HG03066 (cell line): ENCODE measurements at regions not wholly inside any gene's neighbourhood (a gene's known extent, or its start where the extent isn't known, plus 50 kb on each side); places are given as distances from the start of the nearest gene placed in this dataset.
"Not testable (repeated sequence)": the region's sequence is repeated elsewhere in the genome, so short reads cannot be mapped to it uniquely, and the experiment has no call there.

Experiments
- ATAC-seq: cut with Tn5 transposase; IDR thresholded peaks from one replicate; pipeline ENCODE4 v1.9.1; 2021; ENCODE audit warnings: low read depth; ENCODE audit not compliant: unreplicated experiment

DNA sequence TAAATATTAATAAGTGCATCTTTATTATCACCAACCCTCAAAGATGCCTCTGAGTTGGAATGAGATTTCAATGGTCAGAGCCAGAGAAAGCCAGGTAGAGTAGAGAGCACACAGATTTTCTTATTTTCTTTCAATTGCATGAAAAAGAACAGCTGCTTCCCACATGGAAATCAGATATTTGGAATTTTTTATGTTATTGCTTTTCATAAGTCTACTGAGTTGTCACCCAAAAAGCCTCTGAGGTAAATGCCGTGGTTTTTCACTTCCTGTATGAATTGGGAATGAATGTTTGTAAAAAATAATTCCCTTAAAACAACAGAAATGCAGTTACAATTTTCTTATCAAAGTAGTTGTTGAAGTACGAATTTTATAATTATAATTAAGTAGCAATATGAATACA lies 563.1 kb downstream of the RFPL4B start:
- no peak for ATAC-seq

DNA sequence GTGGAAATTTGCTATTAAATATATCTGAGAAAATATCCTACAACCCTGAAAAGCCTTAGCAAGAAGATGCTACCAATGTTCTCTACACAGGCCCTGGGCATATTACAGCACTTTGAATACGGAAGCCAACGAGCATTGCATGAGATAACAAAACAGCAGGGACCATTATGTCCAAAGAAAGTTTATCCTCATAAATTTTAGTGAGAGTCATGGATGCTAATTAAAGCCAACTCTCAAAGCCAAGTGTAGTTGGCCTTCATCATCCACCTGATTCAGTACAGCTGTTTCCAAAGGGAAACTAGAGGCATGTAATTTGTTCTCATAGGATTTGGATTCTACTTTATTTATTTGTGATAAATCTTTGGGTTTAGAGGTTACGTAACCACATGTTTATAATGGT lies 564.8 kb downstream of the RFPL4B start:
- no peak for ATAC-seq

DNA sequence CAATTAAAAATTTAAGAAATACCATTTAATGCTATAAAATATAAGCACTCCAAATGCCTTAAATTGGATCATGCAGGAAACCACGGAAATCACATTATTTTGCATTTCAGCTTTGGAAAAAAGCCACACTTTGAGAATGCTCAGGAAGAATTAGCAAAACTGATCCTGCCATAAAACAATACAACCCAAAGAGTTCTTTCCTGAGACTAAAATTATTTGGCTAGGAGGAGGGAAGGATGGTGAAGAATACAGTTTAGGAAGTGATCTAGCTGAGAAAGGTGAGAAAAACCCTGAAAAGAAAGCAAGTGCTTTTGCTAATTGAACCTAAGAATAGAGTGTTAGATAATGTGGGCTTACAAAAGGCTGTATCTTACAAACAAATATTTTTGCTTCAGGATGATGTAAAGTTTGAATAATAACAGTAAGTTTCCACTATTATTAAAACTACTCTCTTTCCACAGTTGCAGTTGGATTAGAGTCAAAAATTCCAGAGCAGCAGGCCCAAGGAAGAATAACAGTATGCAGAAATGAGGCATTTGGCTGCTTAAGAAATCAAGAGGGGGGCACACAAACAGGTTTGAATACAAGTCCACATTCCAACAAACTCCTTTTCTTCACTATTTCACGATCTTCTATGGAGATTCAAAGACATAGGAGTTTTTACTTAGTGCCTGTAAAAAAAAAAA lies 565.4 kb downstream of the RFPL4B start:
- no peak for ATAC-seq

DNA sequence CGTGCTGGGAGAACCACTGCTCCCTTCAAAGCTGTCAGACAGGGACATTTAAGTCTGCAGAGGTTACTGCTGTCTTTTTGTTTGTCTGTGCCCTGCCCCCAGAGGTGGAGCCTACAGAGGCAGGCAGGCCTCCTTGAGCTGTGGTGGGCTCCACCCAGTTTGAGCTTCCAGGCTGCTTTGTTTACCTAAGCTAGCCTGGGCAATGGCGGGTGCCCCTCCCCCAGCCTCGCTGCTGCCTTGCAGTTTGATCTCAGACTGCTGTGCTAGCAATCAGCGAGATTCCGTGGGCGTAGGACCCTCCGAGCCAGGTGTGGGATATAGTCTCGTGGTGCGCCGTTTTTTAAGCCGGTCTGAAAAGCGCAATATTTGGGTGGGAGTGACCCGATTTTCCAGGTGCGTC lies 572.6 kb downstream of the RFPL4B start:
- ATAC-seq = not testable (repeated sequence)

DNA sequence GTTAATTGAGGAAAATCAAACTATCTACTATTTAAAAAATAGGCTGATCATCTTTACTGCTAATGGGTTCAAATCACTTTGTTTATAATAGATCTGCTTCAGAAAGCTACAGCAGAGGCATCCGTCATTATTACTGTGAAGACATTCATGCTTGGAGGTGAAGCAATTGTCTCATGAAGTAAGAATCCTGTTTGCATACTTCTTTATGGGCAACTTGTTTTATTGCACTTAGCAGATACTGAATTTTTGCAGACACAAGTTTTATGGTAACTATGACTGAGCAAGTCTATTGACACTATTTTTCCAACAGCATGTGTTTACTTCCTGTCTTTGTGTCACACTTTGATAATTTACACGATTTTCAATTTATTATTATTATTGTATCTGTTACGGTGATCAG lies 573.9 kb downstream of the RFPL4B start:
- ATAC-seq = no peak

DNA sequence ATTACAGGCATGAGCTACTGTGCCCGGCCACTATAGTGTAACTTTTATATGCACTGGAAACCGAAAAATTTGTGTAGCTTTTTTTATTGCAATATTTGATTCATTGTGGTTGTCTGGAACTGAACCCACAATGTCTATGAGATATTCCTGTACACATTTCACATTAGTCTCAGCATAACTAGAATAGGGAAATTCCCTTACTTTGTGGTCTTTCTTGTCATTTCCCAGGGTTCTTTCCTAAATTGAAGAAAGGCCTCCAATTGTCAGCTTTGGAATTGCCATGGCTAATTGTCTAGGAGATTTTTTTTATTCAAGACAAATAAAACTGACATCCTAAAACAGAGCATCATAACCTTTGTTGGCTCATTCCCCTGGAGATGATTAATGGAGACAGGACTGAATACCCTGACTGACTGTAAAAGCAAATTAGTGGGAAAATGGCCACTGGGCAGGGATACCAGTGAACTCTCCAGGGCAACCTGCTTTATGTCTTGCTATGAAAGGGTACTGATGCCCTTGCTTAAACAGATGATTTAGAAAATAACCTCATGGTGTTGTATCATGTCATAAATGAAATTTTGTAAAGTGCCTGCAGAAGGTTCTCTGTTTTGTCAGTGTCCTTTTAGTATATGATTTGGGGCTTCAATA lies 576.9 kb downstream of the RFPL4B start:
- ATAC-seq = no peak

DNA sequence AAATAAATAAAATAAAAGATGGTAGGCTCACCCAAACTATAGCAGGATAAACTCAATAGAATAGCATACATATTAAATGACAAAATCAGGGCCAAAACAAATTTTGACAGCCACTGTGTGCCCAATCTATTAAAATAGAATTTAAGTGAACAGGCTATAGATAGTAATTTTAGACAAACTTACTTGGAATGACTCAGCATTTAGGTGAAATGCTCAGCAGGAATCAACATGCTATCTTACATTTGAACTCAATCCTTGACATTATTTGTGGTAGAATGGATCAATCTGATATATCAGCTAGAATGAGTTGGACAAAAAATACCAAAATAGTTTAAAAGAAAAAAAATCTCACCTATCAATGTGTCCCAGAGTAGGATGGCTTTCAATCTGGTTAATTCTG lies 578.6 kb downstream of the RFPL4B start:
- no peak for ATAC-seq

DNA sequence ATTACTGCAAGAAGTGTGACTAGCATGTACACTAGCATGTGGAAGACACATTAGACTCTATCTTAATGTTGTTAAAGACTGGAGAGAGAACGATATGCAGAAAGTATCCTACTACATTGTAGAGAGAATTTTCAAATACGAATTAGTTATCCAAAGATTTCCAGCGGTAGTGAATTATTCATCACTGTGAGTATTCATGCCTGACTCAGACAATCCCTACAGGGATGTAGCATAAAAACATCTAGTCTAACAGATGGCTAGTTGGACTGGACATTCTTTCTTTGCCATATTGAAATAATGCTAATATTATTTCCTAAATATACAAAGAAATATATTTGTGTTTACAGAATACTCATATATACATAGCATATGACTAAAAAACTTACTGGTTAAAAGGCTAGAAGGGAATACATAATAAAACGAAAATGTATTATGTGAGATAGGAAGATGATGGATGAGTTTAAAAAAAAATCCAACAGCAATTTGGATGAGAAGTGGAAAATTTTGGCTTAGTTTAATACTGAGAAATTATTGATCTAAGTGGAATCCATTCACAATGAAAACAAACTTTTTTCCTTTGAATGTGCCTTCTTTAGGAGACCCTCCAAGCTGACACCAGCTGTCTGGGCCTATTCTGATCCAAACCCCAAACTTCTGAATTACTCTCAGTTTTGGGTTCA lies 580.7 kb downstream of the RFPL4B start:
- ATAC-seq = no peak

DNA sequence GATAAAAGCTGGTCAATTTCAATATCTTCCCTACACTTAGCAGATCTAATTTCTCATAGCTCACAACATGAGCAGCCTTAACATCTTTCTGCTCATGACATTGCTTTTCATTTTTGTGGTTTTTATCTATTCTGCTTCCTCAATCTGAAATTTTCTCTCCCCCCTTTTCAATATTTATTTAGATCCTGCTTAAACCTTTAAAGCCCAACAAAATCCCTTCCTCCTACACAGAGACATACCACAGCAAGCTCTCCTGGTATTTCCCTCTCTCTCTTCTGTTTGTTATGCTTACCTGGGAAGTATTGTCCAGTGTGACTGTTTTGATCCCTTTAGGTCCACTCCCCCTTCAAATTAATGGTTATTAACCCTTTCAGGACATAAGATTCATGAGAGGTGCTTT lies 582.5 kb downstream of the RFPL4B start:
- ATAC-seq = no peak

DNA sequence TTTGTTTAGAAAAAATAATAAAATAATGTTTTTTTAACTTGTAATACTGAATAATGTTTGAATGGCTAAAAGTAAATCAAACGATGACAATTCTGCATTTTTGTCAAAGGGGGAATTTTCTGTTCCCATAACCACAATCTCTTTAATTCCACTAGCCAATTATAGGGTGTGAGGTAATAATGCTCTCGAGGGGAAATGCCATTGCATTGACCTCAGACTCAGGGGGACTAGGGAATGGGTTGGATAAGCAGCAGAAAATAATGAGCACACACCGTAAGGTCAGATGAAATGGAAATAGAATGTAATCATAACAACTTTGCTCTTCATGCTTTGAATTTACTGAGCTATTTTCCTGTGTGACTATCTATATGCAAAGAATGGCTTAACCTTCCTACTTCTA lies 584.7 kb downstream of the RFPL4B start:
- ATAC-seq = no peak

DNA sequence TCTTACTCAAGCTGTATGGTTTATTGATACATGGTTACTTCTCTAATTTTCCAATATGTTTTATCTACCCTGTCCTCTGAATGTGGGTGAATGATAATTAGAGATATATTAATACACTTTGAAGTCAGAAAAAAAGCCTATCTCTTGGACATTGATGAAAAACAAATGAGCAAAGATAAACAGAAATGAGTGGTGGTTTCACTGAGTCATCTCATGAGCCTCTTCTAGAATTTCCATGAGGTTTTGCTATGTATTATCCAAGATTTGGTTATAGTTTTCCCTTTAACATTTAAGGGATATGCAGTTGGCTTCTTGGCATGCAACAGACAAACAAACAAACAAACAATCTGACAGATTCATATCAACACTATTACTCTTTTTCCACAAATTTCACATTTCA lies 586.8 kb downstream of the RFPL4B start:
- no peak for ATAC-seq

DNA sequence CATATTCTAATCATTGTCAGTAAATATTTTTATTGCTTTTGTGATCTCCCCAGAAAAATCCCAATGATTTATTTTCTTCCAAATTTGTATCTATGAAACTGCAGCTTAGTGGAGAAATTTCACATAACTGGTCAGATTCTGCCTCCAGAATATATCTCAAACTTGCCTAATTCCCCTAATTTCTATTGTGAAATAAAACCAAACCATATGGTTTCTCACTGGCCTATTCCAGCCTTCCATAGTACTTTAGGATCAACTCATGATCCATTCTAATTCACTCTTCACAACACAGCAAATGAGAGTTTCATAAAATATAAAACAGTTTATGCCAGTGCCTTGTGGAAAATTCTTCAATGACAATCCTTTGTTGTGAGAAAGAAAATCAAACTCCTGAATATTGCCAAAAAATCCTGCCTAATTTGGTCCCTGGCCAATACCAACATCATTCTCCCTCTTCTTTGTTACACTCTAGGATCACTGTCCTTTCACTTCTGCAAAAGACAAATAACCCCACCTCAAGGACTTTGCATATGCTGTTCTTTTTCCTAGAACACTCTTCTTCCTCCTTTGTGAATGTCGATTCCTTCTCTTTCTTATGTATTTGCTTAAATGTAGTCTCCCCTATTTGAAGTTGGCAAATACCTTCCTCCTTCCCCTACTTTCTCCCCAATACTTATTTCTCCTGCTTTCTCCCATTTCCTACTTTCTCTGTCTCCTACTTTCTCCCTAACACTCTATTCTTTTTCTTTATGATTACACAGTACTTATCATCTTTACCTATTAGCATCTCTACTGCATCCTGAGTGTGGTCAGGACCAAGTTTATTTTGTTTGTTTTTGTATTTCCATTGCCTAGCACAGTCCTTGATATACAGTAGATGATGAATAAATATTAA lies 587.5 kb downstream of the RFPL4B start:
- ATAC-seq = no peak

DNA sequence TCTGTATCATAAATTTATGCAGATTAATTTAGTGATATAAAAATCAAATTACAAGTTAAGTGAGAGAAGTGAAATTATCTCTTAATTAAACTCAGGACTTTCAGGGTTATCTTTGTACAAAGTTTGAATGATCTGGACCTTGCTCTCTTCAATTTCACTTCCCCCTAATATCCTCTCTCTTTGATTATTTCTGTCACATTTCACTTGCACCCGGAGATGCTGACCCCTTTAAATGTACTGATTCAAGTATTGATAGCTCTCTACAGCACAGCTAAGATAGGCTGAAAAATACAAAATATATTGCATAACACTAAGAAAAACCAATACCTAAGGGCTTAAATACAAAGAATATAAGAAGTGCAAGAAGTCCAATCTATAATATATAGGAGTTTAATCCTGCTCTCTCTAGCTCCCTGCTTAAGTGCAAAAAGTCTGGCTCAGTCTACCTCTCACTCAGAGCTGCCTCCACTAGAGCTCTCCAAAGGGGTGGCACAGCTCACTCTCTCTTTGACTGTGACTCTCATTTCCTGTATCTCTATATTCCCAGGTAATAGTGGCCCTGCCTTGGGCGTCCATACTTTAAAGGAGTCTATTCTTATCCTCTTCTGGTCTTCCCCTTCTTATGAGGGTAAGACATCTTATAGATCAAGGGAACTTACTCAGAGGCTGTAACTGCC lies 588.4 kb downstream of the RFPL4B start:
- no peak for ATAC-seq

DNA sequence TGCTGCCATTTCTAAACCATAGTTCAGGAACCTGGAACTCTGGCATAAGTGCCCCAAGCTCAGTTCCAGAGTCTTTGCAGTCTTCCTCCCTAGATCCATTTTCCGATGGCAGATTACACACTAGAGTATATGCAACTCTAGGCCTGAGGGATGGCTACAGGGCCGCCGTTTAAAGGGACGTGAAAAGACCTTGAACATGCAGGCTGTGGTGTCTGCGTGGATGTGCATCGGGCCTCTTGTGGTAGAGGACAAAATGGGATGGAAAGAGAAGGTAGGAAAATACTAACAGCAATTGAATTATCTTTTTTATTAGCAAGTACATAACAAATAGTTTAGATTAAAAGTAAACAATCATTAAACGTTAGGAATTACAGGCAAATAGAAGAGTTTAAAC lies 588.9 kb downstream of the RFPL4B start:
- ATAC-seq = no peak

DNA sequence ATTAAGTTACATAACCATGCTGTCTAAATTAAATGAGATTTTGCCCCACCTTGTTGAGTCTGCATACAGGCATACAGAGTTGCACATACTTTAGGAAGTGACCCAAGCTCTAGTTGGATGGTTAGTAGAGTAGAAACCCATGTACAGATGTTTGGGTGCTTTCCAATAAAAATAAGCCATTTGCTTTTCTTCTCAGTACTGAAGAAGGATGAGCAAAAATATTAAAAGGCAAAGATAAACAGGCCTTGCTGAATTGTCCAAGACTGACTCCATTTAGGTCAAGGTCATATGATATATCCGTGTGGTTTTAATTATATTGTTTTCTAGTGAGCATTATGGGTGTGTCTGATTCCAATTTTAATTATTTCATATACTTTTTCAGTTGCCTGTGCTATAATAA lies 589.4 kb downstream of the RFPL4B start:
- no peak for ATAC-seq

DNA sequence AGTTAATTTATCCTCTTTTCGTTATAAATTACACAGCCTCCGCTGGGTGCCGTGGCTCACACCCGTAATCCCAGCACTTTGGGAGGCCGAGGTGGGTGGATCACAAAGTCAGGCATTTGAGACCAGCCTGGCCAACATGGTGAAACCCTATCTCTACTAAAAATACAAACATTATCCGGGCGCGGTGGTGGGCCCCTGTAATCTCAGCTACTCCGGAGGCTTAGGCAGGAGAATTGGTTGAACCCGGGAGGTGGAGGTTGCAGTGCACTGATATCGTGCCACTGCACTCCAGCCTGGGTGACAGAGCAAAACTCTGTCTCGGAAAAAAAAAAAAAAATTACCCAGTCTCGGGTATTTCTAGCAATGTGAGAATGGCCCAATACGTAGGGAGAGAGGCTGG lies 590.6 kb downstream of the RFPL4B start:
- ATAC-seq = not testable (repeated sequence)

DNA sequence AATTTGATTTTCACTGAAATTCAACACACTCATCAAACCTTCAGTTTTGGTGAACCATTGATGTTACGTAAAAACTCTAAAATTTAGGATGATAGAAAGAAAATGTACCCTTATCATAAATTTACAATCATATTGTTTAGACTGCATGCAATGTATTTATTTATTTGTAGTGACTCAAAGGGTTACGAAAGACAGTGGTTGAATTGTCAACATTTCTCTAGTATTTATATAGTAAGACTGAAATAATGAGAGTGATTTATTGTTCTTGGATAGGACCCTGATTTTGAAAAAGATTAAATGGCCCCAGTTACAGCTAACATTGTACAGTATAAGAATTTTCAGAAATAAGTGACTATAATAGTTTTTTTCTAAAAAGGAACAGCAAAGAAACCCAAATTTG lies 591.5 kb downstream of the RFPL4B start:
- no peak for ATAC-seq

DNA sequence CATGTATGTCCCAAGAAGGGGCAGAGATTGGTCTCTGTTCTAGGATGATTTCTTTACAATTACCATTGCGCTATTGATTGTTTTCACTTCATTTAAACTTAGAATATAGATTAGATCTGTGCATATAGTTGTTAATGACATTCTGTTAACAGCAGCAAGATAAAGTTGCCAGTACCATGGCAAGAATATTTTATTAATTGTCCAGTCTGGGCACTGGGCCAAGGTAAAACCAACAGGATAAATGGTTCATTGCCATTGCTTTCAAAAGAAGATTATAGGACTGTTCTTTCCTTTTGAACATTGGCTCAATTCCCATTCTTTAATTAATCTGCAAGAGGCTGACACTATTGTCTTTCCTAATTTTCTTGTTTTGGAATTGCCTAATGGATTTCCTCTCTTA lies 592.4 kb downstream of the RFPL4B start:
- no peak for ATAC-seq

DNA sequence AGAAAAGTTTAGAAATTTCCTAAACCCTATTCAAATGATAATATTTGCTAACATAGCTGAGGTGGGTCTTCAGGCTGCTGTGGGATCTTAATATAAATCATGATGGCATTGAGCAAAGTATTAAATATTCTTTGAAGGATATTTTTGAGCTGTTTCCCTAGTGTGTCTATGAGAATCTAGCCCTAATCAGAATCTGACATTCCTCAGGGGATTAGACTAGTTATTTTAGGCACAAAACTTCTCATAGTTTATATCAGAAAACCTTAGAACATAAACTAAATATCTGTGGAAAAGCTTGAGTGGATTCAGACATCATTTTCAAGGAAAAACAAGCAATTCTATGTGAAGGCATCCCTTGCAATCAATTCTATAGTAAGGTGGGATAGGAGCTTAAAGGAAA lies 594.5 kb downstream of the RFPL4B start:
- no peak for ATAC-seq

DNA sequence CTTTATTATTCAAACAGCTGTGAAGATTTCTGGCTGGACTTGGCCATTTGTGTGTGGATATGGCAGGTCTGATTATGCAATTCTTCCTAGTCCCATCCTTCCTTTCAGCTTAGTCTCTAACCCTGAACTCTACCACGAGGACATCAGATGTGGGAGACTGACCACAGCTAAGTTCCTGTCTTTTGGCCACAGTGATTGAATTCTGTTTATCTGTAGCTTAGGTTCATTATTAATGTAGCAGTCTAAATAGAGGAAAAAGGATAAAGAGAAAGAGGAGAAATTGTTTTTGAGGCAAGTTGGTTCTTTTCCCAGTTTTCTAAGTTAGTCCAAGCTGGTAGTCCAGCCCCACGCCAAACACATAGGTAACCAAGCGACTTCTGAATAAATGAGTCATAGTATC lies 598.9 kb downstream of the RFPL4B start:
- ATAC-seq = no peak

DNA sequence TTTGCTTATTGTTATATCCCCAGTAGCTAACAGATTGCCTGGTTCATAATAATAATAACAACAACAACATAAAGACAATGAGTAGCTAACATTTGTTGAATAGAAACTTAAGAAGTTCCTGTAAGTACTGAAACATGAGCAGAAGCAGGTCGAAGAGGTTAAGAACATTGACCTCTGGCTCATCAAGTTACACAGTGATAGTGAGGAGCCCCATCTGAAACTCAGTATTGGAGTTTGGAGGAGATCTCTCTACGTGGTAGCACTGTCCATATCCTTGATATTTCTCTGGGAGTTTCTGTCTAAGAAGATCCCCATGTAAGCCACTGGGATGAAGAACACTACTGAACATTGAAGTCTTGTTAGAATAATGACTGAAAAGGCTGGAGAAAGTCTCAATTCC lies 600.4 kb downstream of the RFPL4B start:
- ATAC-seq = no peak
